ENCODE measurements at regions not wholly inside any gene's neighbourhood (a gene's known extent, or its start where the extent isn't known, plus 50 kb on each side); places are given as distances from the start of the nearest gene placed in this dataset.

DNA sequence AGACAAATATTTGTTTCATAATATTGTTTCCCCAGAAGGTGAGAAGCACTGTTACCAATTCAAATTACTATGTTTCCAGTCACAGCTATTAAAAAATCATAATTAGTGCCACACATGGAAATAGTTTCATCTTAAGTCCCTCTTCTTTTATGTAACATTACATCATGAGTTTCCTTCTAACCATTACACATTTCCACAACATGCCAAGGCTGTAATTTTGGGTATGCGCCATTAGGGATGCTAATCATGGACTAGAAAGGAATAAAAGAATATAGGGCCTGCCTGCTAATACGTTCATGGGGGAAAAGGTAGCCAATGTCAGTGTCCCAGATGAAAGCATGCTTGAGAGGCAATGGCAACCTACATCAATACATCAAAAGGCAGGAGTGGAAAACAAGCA lies 142.5 kb upstream of the LPAR1 start:
- DNase-seq (ENCODE audit: low read depth), result no peak
- no peak overlapping the region for H3K4me3 ChIP-seq (ENCODE audit: low read depth, low read length)
- TF ChIP-seq, protein P1, sequence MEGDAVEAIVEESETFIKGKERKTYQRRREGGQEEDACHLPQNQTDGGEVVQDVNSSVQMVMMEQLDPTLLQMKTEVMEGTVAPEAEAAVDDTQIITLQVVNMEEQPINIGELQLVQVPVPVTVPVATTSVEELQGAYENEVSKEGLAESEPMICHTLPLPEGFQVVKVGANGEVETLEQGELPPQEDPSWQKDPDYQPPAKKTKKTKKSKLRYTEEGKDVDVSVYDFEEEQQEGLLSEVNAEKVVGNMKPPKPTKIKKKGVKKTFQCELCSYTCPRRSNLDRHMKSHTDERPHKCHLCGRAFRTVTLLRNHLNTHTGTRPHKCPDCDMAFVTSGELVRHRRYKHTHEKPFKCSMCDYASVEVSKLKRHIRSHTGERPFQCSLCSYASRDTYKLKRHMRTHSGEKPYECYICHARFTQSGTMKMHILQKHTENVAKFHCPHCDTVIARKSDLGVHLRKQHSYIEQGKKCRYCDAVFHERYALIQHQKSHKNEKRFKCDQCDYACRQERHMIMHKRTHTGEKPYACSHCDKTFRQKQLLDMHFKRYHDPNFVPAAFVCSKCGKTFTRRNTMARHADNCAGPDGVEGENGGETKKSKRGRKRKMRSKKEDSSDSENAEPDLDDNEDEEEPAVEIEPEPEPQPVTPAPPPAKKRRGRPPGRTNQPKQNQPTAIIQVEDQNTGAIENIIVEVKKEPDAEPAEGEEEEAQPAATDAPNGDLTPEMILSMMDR (IDR thresholded peaks at IDR 0.05; ENCODE audit: insufficient read depth, low read depth, low read length, missing control alignments), result no peak

DNA sequence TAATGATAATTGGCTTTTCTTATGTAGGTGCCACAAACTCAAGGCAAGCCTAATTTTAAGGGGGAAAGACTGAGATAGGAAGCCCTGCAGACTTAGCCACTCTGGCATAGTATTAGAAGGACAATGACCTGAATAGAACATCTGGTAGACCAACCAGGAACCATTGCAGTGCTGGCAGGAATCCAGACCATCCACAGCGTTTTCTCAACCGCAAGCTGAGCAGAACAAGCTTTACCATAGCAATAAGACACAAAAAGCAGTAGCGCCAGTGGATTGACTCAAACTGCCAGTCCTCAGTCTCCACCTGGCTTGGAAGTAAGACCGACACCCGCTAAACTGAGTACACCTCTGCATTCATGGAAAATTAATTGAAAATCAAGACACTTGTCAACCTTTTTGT lies 141.3 kb upstream of the LPAR1 start:
- TF ChIP-seq, protein P1 (IDR thresholded peaks at IDR 0.05; ENCODE audit: insufficient read depth, low read depth, low read length, missing control alignments), result no peak
- peak; percentile 75 for DNase-seq (ENCODE audit: low read depth)
- H3K4me3 ChIP-seq (ENCODE audit: low read depth, low read length), result no peak overlapping the region

DNA sequence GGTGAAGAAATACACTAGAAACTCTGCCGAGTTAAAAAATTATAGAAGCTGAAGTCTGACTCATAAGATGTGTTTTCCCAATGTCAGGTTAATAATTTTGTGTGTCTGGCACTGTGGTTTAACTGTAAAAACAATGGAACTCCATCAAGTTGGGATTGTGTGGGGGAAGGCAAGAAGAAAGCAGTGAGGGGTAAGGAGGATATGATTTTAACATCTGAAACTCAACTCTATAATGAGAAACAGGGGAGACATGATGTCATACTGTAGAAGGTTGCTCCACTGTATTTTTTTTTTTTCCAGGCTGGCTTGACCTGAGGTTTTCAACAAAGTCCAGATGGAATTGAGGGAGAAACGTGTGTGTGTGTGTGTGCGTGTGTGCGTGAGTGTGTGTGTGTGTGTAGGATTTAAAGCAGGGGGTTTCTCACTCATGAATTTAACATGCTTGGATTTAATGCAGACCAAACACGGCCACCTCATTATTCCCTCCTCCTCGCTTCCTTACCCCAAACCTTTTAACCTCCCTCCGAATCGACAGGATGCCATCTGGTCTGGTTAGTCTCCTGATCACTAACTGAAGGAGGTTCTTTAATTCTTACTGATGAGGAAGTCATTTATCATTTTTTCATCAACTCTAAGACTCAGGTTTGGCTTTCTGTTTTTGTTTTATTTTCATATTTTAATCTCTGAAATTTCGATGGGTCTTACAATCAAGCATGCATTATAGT lies 140.2 kb upstream of the LPAR1 start:
- TF ChIP-seq, protein P1 (IDR thresholded peaks at IDR 0.05; ENCODE audit: insufficient read depth, low read depth, low read length, missing control alignments), result no peak
- peak; percentile 11 for DNase-seq (ENCODE audit: low read depth)
- no peak overlapping the region for H3K4me3 ChIP-seq (ENCODE audit: low read depth, low read length)

DNA sequence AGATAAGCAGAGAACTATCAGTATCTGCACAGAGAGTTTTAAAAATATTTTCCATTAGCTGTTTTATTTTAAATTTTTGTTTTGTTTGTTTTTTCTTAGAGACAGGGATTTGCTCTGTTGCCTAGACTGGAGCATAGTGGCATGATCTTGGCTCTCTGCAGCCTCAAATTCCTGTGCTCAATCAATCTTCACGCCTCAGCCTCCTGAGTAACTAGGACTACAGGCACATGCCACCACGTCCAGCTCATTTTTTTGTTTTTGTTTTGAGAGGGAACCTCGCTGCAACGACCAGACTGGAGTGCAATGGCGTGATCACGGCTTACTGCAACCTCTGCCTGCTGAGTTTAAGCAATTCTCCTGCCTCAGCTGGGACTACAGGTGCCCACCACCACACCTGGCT lies 138.2 kb upstream of the LPAR1 start:
- no peak overlapping the region for H3K4me3 ChIP-seq (ENCODE audit: low read depth, low read length)
- TF ChIP-seq, protein P1 (IDR thresholded peaks at IDR 0.05; ENCODE audit: insufficient read depth, low read depth, low read length, missing control alignments), result no peak
- no peak for DNase-seq (ENCODE audit: low read depth)

DNA sequence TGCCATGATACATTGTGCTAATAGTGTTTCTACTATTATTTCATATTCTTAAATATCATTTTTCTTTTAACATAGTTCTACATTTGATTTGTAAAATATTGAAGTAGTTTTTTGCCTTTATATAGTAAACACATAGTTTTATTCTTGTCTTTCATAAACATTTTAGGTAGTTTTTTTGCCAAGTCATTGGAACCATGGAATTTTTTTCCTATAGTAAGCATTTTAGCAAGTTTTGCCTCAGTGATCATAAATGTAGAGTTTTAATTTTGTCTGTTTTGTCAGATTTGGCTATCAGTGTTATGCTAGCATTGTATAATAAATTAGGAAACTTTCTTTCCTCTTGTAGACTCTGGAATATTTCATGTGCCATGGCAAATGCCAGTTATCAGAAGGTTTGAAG lies 137.1 kb upstream of the LPAR1 start:
- DNase-seq (ENCODE audit: low read depth), result no peak
- H3K4me3 ChIP-seq (ENCODE audit: low read depth, low read length), result no peak overlapping the region
- TF ChIP-seq, protein P1 (IDR thresholded peaks at IDR 0.05; ENCODE audit: insufficient read depth, low read depth, low read length, missing control alignments), result no peak

DNA sequence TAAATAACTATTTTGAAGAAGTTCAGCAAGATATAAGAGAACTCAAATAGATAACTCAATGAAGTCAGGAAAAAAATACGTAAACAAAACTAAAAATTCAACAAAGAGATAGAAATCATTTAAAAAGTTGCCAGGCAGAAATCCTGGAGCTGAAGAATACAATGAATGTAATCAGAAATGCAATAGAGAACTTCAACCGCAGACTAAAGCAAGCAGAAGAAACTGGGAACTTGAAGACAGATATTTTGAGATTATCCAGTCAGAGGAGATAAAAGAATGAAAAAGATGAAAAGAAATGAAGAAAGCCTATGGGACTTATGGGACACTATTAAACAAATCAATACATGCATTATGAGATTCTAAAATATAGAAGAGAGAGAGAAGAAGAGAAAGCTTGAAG lies 129.1 kb upstream of the LPAR1 start:
- H3K4me3 ChIP-seq (ENCODE audit: low read depth, low read length), result no peak overlapping the region
- TF ChIP-seq, protein P1 (IDR thresholded peaks at IDR 0.05; ENCODE audit: insufficient read depth, low read depth, low read length, missing control alignments), result no peak
- no peak for DNase-seq (ENCODE audit: low read depth)

All from GM12865 (cell line).